H9 (cell line): ENCODE measurements at regions not wholly inside any gene's neighbourhood (a gene's known extent, or its start where the extent isn't known, plus 50 kb on each side); places are given as distances from the start of the nearest gene placed in this dataset.

Source experiments
- DNase-seq: peaks from one replicate; pipeline ENCODE4 v3.0.0-alpha.2; 2017
- H2AFZ ChIP-seq: one replicate; pipeline ENCODE4 v1.6.1; 2013; ENCODE audit warnings: mild to moderate bottlenecking, low read length, control low read depth, moderate library complexity
- H2AK5ac ChIP-seq: 2 replicates; pipeline ENCODE4 v1.6.1; 2013; ENCODE audit warnings: low read length, control low read depth, mixed read lengths; ENCODE audit not compliant: insufficient read length
- H2BK120ac ChIP-seq: one replicate; pipeline ENCODE4 v1.6.1; 2013; ENCODE audit warnings: low read depth, mild to moderate bottlenecking, low read length, control low read depth, inconsistent platforms; ENCODE audit not compliant: poor library complexity, severe bottlenecking
- H2BK12ac ChIP-seq: 2 replicates; pipeline ENCODE4 v1.6.1; 2013; ENCODE audit warnings: low read length, control low read depth, mixed read lengths, low read depth; ENCODE audit not compliant: insufficient read length
- H2BK15ac ChIP-seq: 2 replicates; pipeline ENCODE4 v1.6.1; 2013; ENCODE audit warnings: low read depth, low read length, control low read depth
- H2BK20ac ChIP-seq: one replicate; pipeline ENCODE4 v1.6.1; 2013; ENCODE audit warnings: low read depth, mild to moderate bottlenecking, low read length, control low read depth, inconsistent platforms; ENCODE audit not compliant: poor library complexity, severe bottlenecking
- H2BK5ac ChIP-seq: 2 replicates; pipeline ENCODE4 v1.6.1; 2013; ENCODE audit warnings: low read length, control low read depth, mixed read lengths; ENCODE audit not compliant: insufficient read length
- H3K14ac ChIP-seq: 2 replicates; pipeline ENCODE4 v1.6.1; 2013; ENCODE audit warnings: low read length, control low read depth; ENCODE audit not compliant: insufficient read depth
- H3K18ac ChIP-seq: 2 replicates; pipeline ENCODE4 v1.6.1; 2013; ENCODE audit warnings: low read depth, mild to moderate bottlenecking, mixed read lengths, low read length, control low read depth; ENCODE audit not compliant: insufficient read length
- H3K23ac ChIP-seq: 2 replicates; pipeline ENCODE4 v1.6.1; 2013; ENCODE audit warnings: low read length, control low read depth, mixed read lengths, low read depth; ENCODE audit not compliant: insufficient read length
- H3K23me2 ChIP-seq: 2 replicates; pipeline ENCODE4 v1.6.1; 2013; ENCODE audit warnings: low read depth, mild to moderate bottlenecking, mixed read lengths, low read length, control low read depth; ENCODE audit not compliant: insufficient read length, poor library complexity, severe bottlenecking
- H3K27ac ChIP-seq: 2 replicates; pipeline ENCODE4 v1.5.1; 2013; ENCODE audit warnings: low read length, control low read depth, mixed read lengths, low read depth; ENCODE audit not compliant: insufficient read length
- H3K27me3 ChIP-seq: 2 replicates; pipeline ENCODE4 v1.6.1; 2013; ENCODE audit warnings: low read length, control low read depth, inconsistent platforms; ENCODE audit not compliant: insufficient read depth
- H3K4ac ChIP-seq: 2 replicates; pipeline ENCODE4 v1.6.1; 2013; ENCODE audit warnings: low read depth, mild to moderate bottlenecking, control low read depth, inconsistent platforms, low read length, moderate library complexity
- H3K4me1 ChIP-seq: 2 replicates; pipeline ENCODE4 v1.6.1; 2013; ENCODE audit warnings: low read length, control low read depth, inconsistent platforms; ENCODE audit not compliant: insufficient read depth
- H3K4me2 ChIP-seq: 2 replicates; pipeline ENCODE4 v1.6.1; 2013; ENCODE audit warnings: low read length, control low read depth, mixed read lengths; ENCODE audit not compliant: insufficient read length, insufficient read depth
- H3K56ac ChIP-seq: 2 replicates; pipeline ENCODE4 v1.6.1; 2013; ENCODE audit warnings: low read depth, mild to moderate bottlenecking, mixed read lengths, low read length, control low read depth; ENCODE audit not compliant: insufficient read length
- H3K79me1 ChIP-seq: 2 replicates; pipeline ENCODE4 v1.6.1; 2013; ENCODE audit warnings: low read depth, mild to moderate bottlenecking, moderate library complexity, low read length, control low read depth, inconsistent platforms; ENCODE audit not compliant: insufficient read depth, poor library complexity, severe bottlenecking
- H3K79me2 ChIP-seq: 2 replicates; pipeline ENCODE4 v1.6.1; 2013; ENCODE audit warnings: low read length, control low read depth, inconsistent platforms; ENCODE audit not compliant: insufficient read depth
- H3K9ac ChIP-seq: 2 replicates; pipeline ENCODE4 v1.6.1; 2013; ENCODE audit warnings: low read length, control low read depth, mixed read lengths; ENCODE audit not compliant: insufficient read length; ENCODE audit errors: extremely low read depth
- H3K9me3 ChIP-seq: one replicate; pipeline ENCODE4 v1.6.1; 2013; ENCODE audit warnings: low read depth, low read length, inconsistent platforms; ENCODE audit not compliant: control insufficient read depth
- H3T11ph ChIP-seq: one replicate; pipeline ENCODE4 v1.6.1; 2013; ENCODE audit warnings: mild to moderate bottlenecking, low read length, control low read depth, inconsistent platforms
- H4K20me1 ChIP-seq: one replicate; pipeline ENCODE4 v1.6.1; 2013; ENCODE audit not compliant: control insufficient read depth, insufficient read length, insufficient read depth
- H4K5ac ChIP-seq: 2 replicates; pipeline ENCODE4 v1.6.1; 2013; ENCODE audit warnings: low read depth, mild to moderate bottlenecking, mixed read lengths, low read length, control low read depth; ENCODE audit not compliant: insufficient read length
- H4K8ac ChIP-seq: replicated peaks from 2 replicates; pipeline ENCODE4 v1.6.1; 2013; ENCODE audit warnings: low read length, control low read depth, mixed read lengths, low read depth; ENCODE audit not compliant: insufficient read length
- H4K91ac ChIP-seq: 2 replicates; pipeline ENCODE4 v1.6.1; 2013; ENCODE audit warnings: low read depth, mild to moderate bottlenecking, moderate library complexity, mixed read lengths, low read length, control low read depth; ENCODE audit not compliant: insufficient read length
- H3K27ac Mint-ChIP-seq, 3 experiments: 2 replicates in 2 of 3; 3 replicates in 1 of 3; pipeline ENCODE4 v1.8.0; 2020 to 2021; ENCODE audit warnings: mixed read lengths in 3 of 3, mild to moderate bottlenecking in 1 of 3, moderate library complexity in 1 of 3
- H3K27me3 Mint-ChIP-seq: 2 replicates; pipeline ENCODE4 v1.8.0; 2021; ENCODE audit warnings: low read depth, mild to moderate bottlenecking, moderate library complexity, mixed read lengths
- H3K36me3 Mint-ChIP-seq, 3 experiments: 2 replicates in 2 of 3; 3 replicates in 1 of 3; pipeline ENCODE4 v1.8.0; 2020 to 2021; ENCODE audit warnings: low read depth in 3 of 3, mixed read lengths in 3 of 3; ENCODE audit not compliant: insufficient read depth in 1 of 3
- H3K4me1 Mint-ChIP-seq, 2 experiments: 2 replicates each; pipeline ENCODE4 v1.8.0; 2020; ENCODE audit warnings: mixed read lengths in 2 of 2
- H3K4me3 Mint-ChIP-seq, 2 experiments: 2 replicates in 1 of 2; 3 replicates in 1 of 2; pipeline ENCODE4 v1.8.0; 2020 to 2021; ENCODE audit warnings: mild to moderate bottlenecking in 2 of 2, mixed read lengths in 2 of 2, moderate library complexity in 1 of 2
- H3K9me3 Mint-ChIP-seq, 2 experiments: 2 replicates in 1 of 2; 3 replicates in 1 of 2; pipeline ENCODE4 v1.8.0; 2020; ENCODE audit warnings: mild to moderate bottlenecking in 2 of 2, mixed read lengths in 2 of 2, moderate library complexity in 1 of 2
- WGBS: extraction: QIAGEN DNeasy Blood & Tissue Kit; methylation state at CpG from one replicate; pipeline ENCODE4 v1.1.7; 2013; ENCODE audit warnings: missing lambda C conversion rate, low lambda C conversion rate, mixed read lengths; ENCODE audit not compliant: insufficient read length; ENCODE audit errors: extremely low coverage; 5-methylcytosine and 5-hydroxymethylcytosine counted together
- TF ChIP-seq, protein P1 (sequence below): fragments of 200-600 bp; sonication (generic); conservative IDR thresholded peaks from 3 replicates; pipeline ENCODE4 v1.8.0; 2021; ENCODE audit warnings: antibody characterized with exemption, mild to moderate bottlenecking

DNA sequence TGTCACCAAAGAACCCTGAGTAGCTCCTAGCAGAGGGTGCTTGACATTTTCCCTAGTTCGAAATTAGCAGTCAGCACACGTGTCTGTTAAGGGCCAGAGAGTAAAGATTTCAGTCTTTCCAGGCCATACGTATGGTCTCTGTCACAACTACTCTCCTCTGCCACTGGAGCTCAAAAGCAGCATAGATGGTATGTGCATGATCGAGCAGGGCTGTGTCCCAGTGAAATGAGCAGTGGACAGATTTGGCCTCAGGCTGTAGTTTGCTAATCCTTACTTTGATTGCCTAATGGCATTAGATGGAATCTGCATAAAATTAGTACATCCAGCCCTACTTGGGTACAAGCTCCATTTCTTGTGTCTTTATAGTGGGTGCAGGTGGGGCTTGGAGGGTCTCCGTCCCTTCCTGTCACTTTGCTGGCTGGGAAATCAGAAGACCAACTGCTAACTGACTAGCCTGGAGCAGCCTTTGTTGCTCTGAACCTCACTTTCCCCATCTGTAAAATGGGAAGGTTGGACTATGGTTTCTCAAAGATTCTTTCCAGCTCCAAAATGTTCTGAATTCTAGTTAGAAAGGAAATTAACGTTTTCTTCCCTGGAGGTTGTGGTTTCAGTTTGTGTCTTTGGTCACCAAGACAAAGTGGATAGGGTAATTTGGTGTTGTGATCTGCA lies 108.5 kb downstream of the GLI2 start:
- H3K79me1 ChIP-seq = no peaks in the 10 kb centered on the region
- no peak overlapping the region for H2BK12ac ChIP-seq
- no peak overlapping the region for H4K5ac ChIP-seq
- Mint-ChIP-seq H3K9me3 (no peaks in the 10 kb centered on the region), H3K36me3 (peaks cover 20 to 26% (median 22%) of the 10 kb centered on the region in 3 experiments; a peak in 6 of 7 replicates), H3K27me3 (no peaks in the 10 kb centered on the region), H3K4me3 (no peak overlapping the region), H3K4me1 (peaks cover 10 to 26% of the 10 kb centered on the region in 2 experiments), H3K27ac (no peak overlapping the region; a peak in 1 of 7 replicates)
- no peak overlapping the region for H3K56ac ChIP-seq
- no peaks in the 10 kb centered on the region for H3K9me3 ChIP-seq
- no peaks in the 10 kb centered on the region for H3K27me3 ChIP-seq
- no peak overlapping the region for H3K14ac ChIP-seq
- no peak overlapping the region for H3K27ac ChIP-seq
- no peak for DNase-seq
- no CpG with 5 or more reads among the region's 6 CpGs for WGBS
- H3K18ac ChIP-seq = no peak overlapping the region
- no peak overlapping the region for H2AFZ ChIP-seq
- TF ChIP-seq, protein P1, sequence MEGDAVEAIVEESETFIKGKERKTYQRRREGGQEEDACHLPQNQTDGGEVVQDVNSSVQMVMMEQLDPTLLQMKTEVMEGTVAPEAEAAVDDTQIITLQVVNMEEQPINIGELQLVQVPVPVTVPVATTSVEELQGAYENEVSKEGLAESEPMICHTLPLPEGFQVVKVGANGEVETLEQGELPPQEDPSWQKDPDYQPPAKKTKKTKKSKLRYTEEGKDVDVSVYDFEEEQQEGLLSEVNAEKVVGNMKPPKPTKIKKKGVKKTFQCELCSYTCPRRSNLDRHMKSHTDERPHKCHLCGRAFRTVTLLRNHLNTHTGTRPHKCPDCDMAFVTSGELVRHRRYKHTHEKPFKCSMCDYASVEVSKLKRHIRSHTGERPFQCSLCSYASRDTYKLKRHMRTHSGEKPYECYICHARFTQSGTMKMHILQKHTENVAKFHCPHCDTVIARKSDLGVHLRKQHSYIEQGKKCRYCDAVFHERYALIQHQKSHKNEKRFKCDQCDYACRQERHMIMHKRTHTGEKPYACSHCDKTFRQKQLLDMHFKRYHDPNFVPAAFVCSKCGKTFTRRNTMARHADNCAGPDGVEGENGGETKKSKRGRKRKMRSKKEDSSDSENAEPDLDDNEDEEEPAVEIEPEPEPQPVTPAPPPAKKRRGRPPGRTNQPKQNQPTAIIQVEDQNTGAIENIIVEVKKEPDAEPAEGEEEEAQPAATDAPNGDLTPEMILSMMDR = no peak
- H2AK5ac ChIP-seq = no peak overlapping the region
- H4K20me1 ChIP-seq = no peaks in the 10 kb centered on the region
- H2BK20ac ChIP-seq = no peak overlapping the region
- no peaks in the 10 kb centered on the region for H3K23me2 ChIP-seq
- H4K91ac ChIP-seq = no peak overlapping the region
- H3T11ph ChIP-seq = no peak overlapping the region
- H2BK120ac ChIP-seq = no peak overlapping the region
- H3K4me2 ChIP-seq = no peak overlapping the region
- H2BK15ac ChIP-seq = no peak overlapping the region
- H3K4me1 ChIP-seq = no peaks in the 10 kb centered on the region; the same call in 1 of the 2 replicates
- H4K8ac ChIP-seq = no peak overlapping the region
- H3K4ac ChIP-seq = no peak overlapping the region
- H3K79me2 ChIP-seq = no peaks in the 10 kb centered on the region; the same call in 1 of the 2 replicates
- H3K9ac ChIP-seq = no peak overlapping the region
- H2BK5ac ChIP-seq = no peak overlapping the region
- H3K23ac ChIP-seq = no peak overlapping the region
